Naive B cell (primary cell): ENCODE measurements at regions not wholly inside any gene's neighbourhood (a gene's known extent, or its start where the extent isn't known, plus 50 kb on each side); places are given as distances from the start of the nearest gene placed in this dataset.
A peak's percentile ranks its signal among the peaks of the same experiment; 100 is the strongest.
"Not testable (repeated sequence)": the region's sequence is repeated elsewhere in the genome, so short reads cannot be mapped to it uniquely, and the experiment has no call there.

Experiments used
- ATAC-seq, 2 donors: fragments of 150-1000 bp; cut with Tn5 transposase; 2 replicates each; pipeline ENCODE4 v1.10.0; 2021; ENCODE audit warnings: low read depth in 2 of 2, mild to moderate bottlenecking in 2 of 2, moderate library complexity in 2 of 2
- DNase-seq: peaks from one replicate; pipeline ENCODE4 v3.0.0; 2022
- H3K27ac Mint-ChIP-seq, 6 donors: one replicate each; pipeline ENCODE4 v1.8.0; 2020 to 2022; ENCODE audit warnings: mild to moderate bottlenecking in 6 of 6, mixed read lengths in 6 of 6, moderate library complexity in 5 of 6, inconsistent platforms in 2 of 6
- H3K27me3 Mint-ChIP-seq, 3 donors: one replicate each; pipeline ENCODE4 v1.8.0; 2021 to 2022; ENCODE audit warnings: mixed read lengths in 3 of 3, mild to moderate bottlenecking in 1 of 3
- H3K36me3 Mint-ChIP-seq, 2 donors: one replicate each; pipeline ENCODE4 v1.8.0; 2020 to 2022; ENCODE audit warnings: mixed read lengths in 2 of 2, inconsistent platforms in 1 of 2, mild to moderate bottlenecking in 1 of 2
- H3K4me1 Mint-ChIP-seq, 3 donors: one replicate each; pipeline ENCODE4 v1.8.0; 2020 to 2022; ENCODE audit warnings: mixed read lengths in 3 of 3, inconsistent platforms in 1 of 3, mild to moderate bottlenecking in 1 of 3, moderate library complexity in 1 of 3
- H3K4me3 Mint-ChIP-seq, 8 donors: one replicate each; pipeline ENCODE4 v1.8.0; 2020 to 2022; ENCODE audit warnings: mild to moderate bottlenecking in 8 of 8, mixed read lengths in 8 of 8, moderate library complexity in 8 of 8, inconsistent platforms in 2 of 8
- H3K9me3 Mint-ChIP-seq, 7 donors: one replicate each; pipeline ENCODE4 v1.8.0; 2020 to 2022; ENCODE audit warnings: mixed read lengths in 7 of 7, mild to moderate bottlenecking in 5 of 7, inconsistent platforms in 2 of 7, moderate library complexity in 1 of 7

DNA sequence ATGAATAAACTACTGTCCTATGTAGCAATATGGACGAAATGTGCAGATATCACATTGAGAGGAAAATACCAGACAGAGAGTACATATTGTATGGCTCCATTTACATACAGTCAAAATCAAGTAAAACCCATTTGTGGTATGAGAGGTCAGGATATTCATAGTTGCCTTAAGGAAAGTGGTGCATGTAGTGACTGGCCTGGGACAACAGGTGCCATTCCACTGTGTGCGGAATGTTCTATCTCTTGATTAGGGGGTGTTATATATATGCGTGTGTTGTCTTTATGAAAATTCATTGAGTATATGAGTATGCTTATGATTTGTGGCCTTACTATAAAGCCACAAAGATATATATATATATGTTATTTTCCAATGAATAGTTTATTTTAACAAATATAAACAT, 964.0 kb downstream of the SORCS3 start:
- Mint-ChIP-seq H3K4me1 (no peaks in the 10 kb centered on the region), H3K27ac (no peak overlapping the region), H3K36me3 (no peaks in the 10 kb centered on the region), H3K9me3 (peaks cover 4 to 8% (median 5%) of the 10 kb centered on the region in 7 donors), H3K4me3 (no peak overlapping the region), H3K27me3 (no peaks in the 10 kb centered on the region)
- ATAC-seq (no peak), DNase-seq (no peak)

DNA sequence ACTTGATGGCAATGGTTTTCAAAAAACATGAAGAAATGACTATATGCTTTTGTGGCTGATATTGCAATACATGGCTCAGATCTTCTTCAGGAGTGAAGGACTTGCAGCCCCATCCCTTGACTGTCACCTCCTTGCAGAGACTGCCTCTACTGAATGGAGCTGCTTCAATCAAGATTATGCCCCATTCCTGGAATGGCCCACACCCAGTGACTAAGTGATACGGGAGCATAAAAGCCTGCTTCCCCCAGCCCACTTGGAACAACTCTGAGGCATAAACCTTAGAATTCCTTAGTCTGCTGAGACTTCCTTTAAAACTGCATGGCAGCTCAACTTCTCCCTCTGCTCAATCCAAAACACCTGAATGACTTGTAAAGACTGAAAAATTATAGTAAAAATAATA, 957.1 kb downstream of the SORCS3 start:
- Mint-ChIP-seq H3K4me3 (no peak overlapping the region), H3K4me1 (no peaks in the 10 kb centered on the region), H3K36me3 (no peaks in the 10 kb centered on the region), H3K27me3 (no peaks in the 10 kb centered on the region), H3K9me3 (peaks cover 3 to 21% (median 7%) of the 10 kb centered on the region in 7 donors), H3K27ac (peak overlapping the region in 1 of 6 donors; percentile 11)
- ATAC-seq, result no peak
- no peak for DNase-seq

DNA sequence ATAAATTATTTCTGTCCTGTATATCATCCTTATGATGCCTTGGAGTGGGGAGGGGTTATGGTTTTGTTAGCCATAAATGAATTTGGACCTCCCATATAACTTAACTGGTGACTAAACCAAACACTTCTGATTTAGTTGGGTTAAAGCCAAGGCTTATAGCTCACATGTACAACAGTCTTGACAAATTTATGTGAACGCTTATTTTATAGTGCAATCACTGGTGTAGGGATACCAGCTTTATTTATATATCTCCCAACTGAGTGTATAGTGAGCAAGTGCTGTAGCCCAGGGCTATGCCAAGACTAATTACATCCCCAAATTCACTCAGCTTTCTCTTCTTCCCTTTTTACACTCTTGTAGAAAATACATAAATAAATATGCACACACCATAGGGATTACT, 956.2 kb downstream of the SORCS3 start:
- Mint-ChIP-seq H3K4me1 (no peaks in the 10 kb centered on the region), H3K27me3 (no peaks in the 10 kb centered on the region), H3K36me3 (no peaks in the 10 kb centered on the region), H3K27ac (no peak overlapping the region), H3K4me3 (no peak overlapping the region), H3K9me3 (peaks cover 0 to 16% (median 3%) of the 10 kb centered on the region in 7 donors)
- no peak for ATAC-seq
- DNase-seq, result no peak

DNA sequence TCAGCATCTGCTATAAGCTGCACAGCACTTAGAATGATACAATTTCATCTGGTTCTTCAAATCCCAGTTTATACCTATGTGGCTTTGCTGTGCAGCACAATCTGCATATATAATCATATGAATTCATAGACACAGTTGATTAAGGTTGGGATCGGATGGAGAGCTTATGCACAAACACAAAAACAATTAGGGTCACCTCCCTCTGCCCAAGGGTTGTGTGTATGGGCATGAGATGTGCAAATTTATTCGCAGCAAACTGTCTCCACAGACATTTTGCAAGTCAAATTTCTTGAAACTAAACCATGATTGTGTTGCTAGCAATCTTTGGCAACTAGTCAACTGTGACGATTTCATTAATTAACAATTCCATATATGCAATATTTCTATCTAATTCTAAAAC, 955.7 kb downstream of the SORCS3 start:
- Mint-ChIP-seq H3K4me1 (no peaks in the 10 kb centered on the region), H3K27ac (no peak overlapping the region), H3K36me3 (no peaks in the 10 kb centered on the region), H3K9me3 (peaks cover 0 to 16% (median 3%) of the 10 kb centered on the region in 7 donors), H3K4me3 (no peak overlapping the region), H3K27me3 (no peaks in the 10 kb centered on the region)
- no peak for ATAC-seq
- DNase-seq, result no peak

DNA sequence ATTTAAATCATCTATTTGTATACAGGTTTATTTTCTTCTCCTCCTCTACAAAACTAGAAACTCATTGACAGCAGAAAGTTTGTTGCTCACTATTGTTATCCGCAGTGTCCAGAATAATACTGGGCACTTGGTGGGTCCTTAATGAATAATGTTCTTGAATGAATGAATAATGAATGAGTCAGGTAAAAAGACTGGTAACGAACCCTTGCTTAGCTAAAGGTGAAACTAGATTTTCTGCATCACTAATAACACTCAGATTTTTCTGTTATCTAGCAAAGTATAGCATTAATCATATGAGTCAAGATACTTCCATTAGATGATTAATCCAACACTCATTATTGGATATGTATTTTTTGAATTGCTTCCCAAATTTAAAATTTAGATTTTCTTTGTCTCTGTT, 953.2 kb downstream of the SORCS3 start:
- peaks cover 0 to 11% (median 3%) of the 10 kb centered on the region in 7 donors for H3K9me3 Mint-ChIP-seq
- ATAC-seq, result no peak

DNA sequence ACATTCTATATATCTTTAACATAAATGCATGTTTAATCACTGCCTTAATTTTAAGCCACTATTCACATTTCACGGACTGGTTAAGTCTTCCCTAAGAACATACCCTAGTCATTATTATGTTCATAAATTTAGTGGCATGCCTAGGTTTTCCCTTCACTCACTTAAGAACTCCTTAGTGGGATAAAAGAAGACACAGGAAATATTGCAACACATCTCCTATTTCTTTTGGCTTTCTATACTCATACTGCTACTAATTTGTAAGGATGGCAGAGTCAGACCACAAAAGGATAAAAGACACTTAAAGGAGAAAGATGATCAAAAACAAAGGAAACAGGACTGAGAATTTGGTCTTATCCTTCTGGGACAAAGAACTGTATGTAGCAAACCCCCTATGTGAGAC, 951.4 kb downstream of the SORCS3 start:
- Mint-ChIP-seq H3K4me1 (no peaks in the 10 kb centered on the region), H3K36me3 (no peaks in the 10 kb centered on the region), H3K9me3 (peaks cover 0 to 7% (median 2%) of the 10 kb centered on the region in 7 donors), H3K4me3 (no peak overlapping the region), H3K27ac (no peak overlapping the region), H3K27me3 (no peaks in the 10 kb centered on the region)
- ATAC-seq, result no peak
- DNase-seq, result no peak

More for the DNA sequence above, 953.2 kb downstream of the SORCS3 start:
- no peak for DNase-seq
- Mint-ChIP-seq H3K27me3 (no peaks in the 10 kb centered on the region), H3K27ac (no peak overlapping the region), H3K36me3 (no peaks in the 10 kb centered on the region), H3K4me1 (no peaks in the 10 kb centered on the region), H3K4me3 (no peak overlapping the region)

DNA sequence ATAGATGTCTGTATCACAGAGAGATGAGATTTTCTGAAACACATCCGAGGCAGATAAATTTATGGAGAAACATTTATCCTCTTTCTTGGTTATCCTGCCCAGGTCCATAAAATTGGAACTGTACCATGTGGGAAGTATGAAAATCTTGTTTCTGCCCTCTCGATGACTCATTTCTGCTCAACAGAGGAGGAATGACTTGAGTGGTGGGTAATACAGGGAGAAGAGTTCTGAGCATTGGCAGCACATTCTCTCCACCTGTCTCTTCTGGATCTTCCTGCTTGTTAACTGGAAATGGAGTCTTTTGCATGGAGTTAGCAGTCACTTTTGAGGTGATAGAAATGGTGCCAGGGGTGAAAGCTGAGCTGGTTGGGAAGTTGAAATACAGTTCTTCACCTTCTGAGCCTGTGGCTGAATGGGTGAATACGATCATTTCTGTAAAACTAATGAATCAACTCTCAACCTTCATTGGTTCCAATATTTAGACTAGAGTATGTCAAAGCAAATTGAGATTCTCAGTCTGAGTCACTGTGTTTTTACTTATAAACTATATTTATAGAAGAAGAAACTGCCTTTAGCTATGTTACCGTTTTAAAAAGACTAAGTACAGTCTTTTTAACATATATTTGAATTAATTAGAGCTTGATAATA, 945.5 kb downstream of the SORCS3 start:
- Mint-ChIP-seq H3K9me3 (peaks cover 0 to 4% (median 0%) of the 10 kb centered on the region in 7 donors), H3K36me3 (no peaks in the 10 kb centered on the region), H3K4me1 (no peaks in the 10 kb centered on the region), H3K27ac (no peak overlapping the region), H3K4me3 (no peak overlapping the region), H3K27me3 (no peaks in the 10 kb centered on the region)
- DNase-seq (no peak), ATAC-seq (no peak)

DNA sequence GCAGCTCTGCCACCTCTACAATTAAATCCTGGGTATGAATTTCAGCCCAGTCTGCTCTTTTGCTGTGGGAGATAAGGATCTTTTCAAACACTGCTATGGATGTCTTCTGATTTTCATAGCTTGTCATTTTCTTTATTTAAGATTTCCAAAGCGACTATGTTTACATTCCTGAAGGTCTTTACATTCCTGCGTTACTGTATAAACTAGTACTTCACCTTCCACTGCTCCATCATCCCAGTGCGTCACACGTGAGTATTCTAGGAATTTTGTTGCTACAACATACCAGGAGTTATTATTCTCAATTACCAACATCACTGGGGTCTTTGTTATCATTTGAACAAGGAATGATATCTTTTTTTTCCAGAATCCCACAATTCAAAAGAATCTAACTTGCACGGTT, 944.7 kb downstream of the SORCS3 start:
- H3K36me3 Mint-ChIP-seq, result no peaks in the 10 kb centered on the region
- no peak overlapping the region for H3K4me3 Mint-ChIP-seq
- H3K4me1 Mint-ChIP-seq, result no peaks in the 10 kb centered on the region
- H3K27ac Mint-ChIP-seq, result no peak overlapping the region
- H3K27me3 Mint-ChIP-seq, result no peaks in the 10 kb centered on the region
- H3K9me3 Mint-ChIP-seq, result peaks cover 0 to 9% (median 0%) of the 10 kb centered on the region in 7 donors
- ATAC-seq (no peak), DNase-seq (no peak)

DNA sequence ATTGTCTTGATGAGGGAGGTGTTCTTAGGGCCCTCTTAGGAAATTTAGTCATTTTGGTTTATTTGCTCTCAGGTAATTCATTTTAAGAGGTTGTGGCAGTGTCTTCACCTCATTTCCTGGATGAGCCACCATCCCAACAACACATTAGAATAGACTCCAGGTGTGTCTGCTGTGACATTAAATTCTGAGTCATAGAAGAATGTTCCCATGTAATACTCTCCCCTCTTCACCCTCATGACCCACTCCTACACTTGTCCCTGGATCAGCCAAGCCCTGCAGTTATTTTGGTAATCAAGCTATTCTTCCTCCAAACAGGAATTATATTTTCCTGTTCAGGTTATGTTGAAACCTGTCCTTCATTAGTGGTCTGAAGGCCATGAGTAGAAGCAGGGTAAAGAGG, 944.1 kb downstream of the SORCS3 start:
- Mint-ChIP-seq H3K9me3 (peaks cover 0 to 9% (median 0%) of the 10 kb centered on the region in 7 donors), H3K27me3 (no peaks in the 10 kb centered on the region), H3K36me3 (no peaks in the 10 kb centered on the region), H3K4me1 (no peaks in the 10 kb centered on the region), H3K4me3 (no peak overlapping the region), H3K27ac (no peak overlapping the region)
- DNase-seq, result no peak
- no peak for ATAC-seq

DNA sequence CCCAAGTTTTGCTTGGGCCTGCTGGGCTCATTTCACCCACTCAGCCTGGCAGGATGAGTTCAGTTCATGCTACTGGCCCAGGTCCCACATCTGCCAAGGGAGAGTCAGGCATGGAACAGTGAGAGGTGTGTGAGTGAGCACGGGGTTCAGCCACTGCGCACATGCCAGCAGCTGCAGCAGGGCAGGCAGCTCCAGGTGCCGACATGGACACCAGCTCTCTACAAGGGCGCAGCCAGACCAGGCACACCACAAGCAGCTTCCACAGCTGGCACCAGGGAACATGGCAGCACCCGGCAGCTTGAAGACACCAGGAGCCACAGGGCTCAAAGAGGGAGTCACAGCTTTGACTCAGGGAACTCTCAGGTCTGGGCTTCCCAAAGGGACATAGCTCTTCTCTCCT, 938.0 kb downstream of the SORCS3 start:
- Mint-ChIP-seq H3K4me1 (no peaks in the 10 kb centered on the region), H3K36me3 (no peaks in the 10 kb centered on the region), H3K27me3 (no peaks in the 10 kb centered on the region), H3K27ac (no peak overlapping the region), H3K4me3 (no peak overlapping the region), H3K9me3 (peaks cover 3 to 18% (median 13%) of the 10 kb centered on the region in 7 donors)
- ATAC-seq (no peak), DNase-seq (no peak)

DNA sequence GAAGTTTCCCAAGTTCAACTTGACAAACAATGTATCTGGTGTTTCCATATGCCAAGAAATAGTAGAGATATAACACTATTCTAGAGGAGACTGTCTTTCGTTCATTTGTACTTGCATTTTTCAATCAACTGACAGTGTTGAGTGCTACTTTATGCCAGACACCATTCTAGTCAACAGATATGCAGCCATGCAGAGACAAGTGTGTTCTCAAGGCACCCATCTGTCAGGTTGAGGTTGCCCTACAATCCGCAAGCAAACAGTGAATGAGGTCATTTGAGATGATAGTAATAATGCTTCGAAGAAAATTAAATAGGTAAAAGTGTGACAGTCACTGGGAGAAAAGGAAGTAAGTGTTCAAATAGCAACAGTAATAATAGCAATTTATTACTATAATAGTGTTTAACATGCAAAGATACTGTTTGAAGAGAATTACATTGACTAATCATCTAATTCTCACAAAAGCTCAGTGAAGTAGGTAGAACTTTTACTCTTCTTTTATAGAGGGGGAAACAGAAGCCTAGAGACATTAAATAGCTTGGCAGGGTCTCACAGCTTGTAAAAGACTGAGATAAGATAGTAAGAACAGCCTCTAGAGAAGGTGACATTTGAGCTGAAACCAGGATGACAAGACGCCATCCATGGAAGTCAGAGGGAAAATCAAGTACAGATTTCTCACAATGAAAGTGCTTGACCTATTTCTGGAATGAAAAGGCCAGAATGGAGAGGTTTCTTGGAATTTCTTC, 936.9 kb downstream of the SORCS3 start:
- Mint-ChIP-seq H3K27ac (no peak overlapping the region), H3K9me3 (peaks cover 3 to 29% (median 16%) of the 10 kb centered on the region in 7 donors), H3K36me3 (no peaks in the 10 kb centered on the region), H3K4me1 (no peaks in the 10 kb centered on the region), H3K27me3 (no peaks in the 10 kb centered on the region), H3K4me3 (no peak overlapping the region)
- ATAC-seq, result no peak
- DNase-seq, result no peak

DNA sequence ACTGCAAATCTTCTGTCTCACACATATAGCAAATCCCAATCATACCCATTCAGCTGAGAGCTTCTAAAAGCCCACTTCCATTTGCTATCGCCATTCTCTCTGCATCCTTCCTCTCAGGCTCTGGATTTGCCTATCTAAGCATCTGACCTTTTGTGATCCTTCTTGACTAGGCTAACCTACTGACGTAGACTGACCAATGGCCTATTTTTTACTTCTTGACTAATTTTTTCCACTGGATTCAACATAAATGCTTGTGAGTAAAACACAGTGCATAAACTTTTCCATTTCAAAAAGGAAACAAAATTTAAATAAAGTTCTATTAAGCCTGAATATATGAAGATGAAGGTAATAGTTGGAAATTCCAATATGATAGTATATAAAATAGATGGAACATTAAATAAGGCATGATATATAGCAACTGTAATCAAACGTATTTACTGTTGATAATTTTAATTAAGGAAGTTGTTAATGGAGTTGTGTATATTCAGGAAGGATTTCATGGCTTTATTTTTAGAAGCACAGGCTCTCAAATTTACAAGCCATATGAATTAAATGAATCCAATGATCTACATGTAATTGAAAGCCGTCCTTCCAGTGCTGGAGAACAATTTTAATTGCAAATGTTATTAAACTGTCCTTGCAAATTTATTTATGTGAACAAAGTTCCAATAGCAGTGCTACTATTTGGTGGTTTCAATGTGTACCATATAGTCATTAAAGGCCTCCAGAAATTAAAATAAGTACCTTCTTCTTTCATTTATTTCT, 918.4 kb downstream of the SORCS3 start:
- ATAC-seq (no peak), DNase-seq (no peak)
- H3K9me3 Mint-ChIP-seq, result peaks cover 0 to 9% (median 3%) of the 10 kb centered on the region in 7 donors
- H3K27ac Mint-ChIP-seq, result no peak overlapping the region
- H3K36me3 Mint-ChIP-seq, result no peaks in the 10 kb centered on the region
- H3K4me3 Mint-ChIP-seq, result no peak overlapping the region
- no peaks in the 10 kb centered on the region for H3K27me3 Mint-ChIP-seq
- no peaks in the 10 kb centered on the region for H3K4me1 Mint-ChIP-seq

DNA sequence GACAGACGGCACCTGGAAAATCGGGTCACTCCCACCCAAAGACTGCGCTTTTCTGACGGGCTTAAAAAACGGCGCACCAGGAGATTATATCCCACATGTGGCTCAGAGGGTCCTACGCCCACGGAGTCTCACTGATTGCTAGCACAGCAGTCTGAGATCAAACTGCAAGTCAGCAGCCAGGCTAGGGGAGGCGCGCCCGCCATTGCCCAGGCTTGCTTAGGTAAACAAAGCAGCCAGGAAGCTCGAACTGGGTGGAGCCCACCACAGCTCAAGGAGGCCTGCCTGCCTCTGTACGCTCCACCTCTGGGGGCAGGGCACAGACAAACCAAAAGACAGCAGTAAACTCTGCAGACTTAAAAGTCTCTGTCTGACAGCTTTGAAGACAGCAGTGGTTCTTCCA, 909.4 kb downstream of the SORCS3 start:
- not testable (repeated sequence) for H3K4me3 Mint-ChIP-seq, H3K4me1 Mint-ChIP-seq, H3K36me3 Mint-ChIP-seq, ATAC-seq, H3K27ac Mint-ChIP-seq, DNase-seq, H3K27me3 Mint-ChIP-seq
- H3K9me3 Mint-ChIP-seq, result peaks cover 0 to 16% (median 4%) of the 10 kb centered on the region in 7 donors

DNA sequence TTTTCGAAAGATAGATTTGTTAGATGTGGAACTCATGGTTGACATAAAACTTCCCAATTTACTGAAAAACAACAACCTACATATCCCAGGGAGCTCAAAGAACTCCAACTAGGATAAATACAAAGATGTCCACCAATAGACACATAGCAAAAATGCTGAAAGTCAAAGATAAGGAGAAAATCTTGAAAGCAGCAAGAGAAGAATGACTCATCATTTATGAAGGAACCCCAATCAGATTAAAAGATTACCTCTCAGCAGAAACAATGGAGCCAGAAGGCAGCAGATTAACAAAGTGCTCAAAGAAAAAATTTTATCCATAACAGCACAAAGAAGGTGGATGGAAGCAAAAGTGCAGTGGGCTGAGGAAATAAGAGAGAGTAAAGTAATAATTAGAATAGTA, 908.6 kb downstream of the SORCS3 start:
- DNase-seq, result no peak
- H3K4me3 Mint-ChIP-seq, result no peak overlapping the region
- no peaks in the 10 kb centered on the region for H3K36me3 Mint-ChIP-seq
- no peaks in the 10 kb centered on the region for H3K27me3 Mint-ChIP-seq
- ATAC-seq, result no peak
- no peak overlapping the region for H3K27ac Mint-ChIP-seq
- H3K4me1 Mint-ChIP-seq, result no peaks in the 10 kb centered on the region
- H3K9me3 Mint-ChIP-seq, result peaks cover 0 to 16% (median 6%) of the 10 kb centered on the region in 7 donors
